T1000 (cell line): ENCODE measurements at regions not wholly inside any gene's neighbourhood (a gene's known extent, or its start where the extent isn't known, plus 50 kb on each side); places are given as distances from the start of the nearest gene placed in this dataset.

Source experiments
- DNase-seq: peaks from one replicate; lab custom pipeline; 2025; ENCODE audit warnings: mixed read lengths; lab: John Stamatoyannopoulos, UW

DNA sequence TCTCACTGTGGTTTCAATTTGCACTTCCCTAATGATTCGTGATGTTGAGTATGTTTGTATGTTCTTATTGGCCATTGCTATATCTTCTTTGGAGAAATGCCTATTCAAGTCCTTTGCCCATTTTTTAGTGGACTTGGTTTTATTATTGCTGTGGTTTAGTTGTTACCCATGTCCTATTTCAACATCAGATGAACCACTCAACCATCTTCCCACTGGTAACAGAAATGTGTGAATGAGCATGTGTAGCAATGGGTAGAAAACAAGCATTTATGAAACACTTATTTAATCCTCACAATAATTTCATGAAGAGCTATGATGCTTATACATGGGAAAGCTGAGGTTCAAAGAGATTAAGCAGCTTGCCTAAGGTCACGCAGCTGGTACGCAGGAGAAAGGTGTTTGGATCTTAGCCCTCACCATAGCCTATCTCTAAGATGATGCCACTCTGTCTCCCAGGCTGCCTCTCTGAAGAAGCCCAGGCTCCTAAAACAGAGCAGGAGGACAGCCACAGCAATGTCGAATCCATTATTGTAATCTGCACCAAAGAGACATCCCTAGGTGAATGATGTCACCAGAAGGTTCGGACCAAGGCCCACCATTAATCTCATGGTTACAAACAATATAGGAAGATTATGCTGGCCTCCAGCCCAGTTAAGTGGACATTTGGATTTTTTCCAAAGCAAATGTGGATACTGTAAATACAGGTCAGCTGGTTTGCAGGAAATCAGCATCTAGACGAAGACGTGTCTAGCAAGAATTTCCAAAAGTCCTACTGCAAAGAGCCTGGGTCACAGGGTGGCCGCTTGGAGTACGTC, 447.6 kb upstream of the ZMIZ1 start:
- no peak for DNase-seq

DNA sequence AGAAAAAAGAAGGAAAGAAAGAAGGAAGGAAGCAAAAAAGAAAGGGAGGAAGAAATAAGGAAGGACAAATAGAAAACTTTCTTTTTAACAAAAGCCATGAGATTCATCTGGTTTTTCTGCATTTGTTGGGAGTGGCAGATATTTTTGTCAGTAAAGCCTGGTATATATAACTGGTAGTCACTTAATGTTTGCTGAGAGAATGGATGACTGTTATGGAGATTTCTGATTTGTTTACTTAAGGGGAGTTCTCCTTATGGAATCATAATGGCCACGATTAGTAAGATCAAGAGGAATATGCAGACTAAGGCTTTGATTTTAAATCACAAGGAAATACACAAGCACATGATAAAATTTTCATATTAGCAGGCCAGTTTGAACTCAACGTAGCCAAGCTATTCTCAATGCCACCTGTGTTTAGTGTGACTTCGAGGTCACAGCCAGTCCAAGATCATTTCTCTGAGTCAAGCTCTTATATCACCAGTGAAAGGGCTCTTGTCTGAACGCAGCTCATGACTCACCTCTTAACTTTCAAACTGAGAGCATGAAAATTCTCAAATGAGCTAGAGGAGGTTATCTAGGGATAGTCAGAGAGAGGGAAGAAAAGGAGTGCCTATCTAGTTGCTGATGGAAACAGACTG, 445.1 kb upstream of the ZMIZ1 start:
- DNase-seq, result no peak

DNA sequence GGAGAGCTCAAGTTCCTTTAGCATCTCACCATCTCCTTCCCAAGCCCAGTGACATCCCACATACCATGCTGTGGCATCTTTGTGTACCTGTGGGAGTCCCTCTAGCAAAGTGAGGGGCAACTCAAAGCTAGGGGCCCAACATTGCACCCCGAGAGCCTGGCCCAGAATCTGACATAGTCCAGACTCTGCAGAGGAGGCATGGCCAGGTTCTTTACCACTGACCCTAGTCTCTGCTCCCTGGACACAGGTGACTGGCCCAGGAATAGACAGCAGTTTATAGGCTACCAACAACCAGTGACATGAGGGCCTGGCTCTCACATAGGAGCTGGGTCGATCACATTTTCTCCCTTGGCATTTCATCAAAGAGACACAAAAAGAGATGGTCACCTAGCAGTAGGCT, 444.0 kb upstream of the ZMIZ1 start:
- no peak for DNase-seq

DNA sequence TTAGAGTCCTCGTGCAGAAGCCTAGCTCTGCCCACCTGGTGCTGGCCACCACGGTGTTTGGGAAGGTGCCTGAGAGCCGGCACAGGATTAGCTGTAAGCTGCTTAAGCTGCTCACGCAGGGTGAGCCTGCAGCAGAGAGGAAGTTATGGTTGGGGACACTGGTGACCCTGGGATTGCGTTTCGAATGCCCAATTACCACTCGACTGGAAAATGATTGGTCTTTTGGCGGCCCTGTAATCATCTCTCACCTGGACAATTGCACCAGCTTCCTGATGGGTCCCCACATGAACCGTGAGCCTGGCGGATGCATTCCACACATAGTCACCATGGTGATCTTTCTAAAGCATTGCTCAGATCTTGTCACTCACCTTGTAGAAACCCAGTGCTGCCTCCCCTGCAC, 442.3 kb upstream of the ZMIZ1 start:
- DNase-seq, result no peak

DNA sequence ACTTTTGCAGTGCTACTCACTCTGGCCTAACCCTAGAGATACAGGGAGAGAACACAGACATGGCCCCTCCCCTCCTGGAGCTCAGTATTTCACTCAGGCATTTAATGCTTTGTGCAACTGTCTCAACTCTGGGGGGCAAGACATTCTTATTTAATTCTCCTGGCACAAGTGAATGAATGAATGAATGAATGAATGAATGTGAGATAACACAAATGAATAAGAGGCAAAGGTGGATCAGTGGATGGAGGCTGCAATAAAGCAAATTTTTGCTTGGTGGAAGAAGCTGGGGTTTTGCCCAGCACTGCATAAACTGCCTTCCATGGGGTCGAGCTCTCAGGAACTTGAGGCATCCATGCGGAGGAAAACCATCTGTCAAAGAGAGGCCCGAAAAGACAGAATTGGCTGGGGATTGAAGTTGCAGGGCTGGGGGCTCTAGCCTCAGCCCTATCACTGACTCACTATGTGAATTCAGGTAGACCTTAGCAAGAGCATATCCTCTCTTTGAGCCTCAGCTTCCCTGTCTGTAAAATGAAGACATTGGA, 441.4 kb upstream of the ZMIZ1 start:
- no peak for DNase-seq

DNA sequence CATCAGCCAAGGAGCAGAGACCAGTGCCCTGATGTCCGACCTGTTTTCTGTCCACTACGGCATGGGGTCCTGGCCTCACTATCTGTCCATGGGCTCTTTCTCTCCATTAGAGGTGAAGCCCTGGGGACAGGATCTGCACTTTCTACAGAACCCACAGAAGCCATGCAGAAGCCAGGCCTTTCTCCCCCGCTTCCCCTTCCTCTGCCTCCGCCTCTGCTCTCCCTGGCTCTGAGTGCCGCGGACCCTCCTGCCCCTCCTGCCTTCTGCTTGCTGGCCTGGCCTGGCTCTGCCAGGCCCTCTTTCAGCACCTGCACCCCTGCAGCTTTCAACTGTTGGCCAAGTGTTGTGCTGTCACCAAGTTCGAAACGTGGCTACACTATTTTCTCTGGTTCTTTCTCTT, 439.8 kb upstream of the ZMIZ1 start:
- no peak for DNase-seq

DNA sequence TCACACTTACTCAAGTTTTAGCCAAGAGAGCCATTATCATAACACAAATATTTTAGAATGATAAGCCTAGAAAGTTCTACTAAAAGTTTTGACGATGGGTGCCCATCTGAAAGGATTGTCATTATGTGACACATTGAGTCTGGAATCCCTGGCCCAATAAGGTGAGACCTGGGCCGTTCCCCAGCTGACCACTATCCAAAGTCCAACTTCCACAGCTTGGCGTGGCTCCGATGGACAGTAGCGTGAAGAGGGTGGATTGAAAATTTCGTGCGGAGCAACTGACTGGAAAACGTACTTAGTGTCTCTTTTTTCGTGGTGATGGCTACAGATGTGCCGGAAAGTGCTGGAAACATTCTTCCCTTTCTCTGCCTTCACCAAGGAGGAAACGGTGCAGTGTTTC, 439.0 kb upstream of the ZMIZ1 start:
- no peak for DNase-seq

DNA sequence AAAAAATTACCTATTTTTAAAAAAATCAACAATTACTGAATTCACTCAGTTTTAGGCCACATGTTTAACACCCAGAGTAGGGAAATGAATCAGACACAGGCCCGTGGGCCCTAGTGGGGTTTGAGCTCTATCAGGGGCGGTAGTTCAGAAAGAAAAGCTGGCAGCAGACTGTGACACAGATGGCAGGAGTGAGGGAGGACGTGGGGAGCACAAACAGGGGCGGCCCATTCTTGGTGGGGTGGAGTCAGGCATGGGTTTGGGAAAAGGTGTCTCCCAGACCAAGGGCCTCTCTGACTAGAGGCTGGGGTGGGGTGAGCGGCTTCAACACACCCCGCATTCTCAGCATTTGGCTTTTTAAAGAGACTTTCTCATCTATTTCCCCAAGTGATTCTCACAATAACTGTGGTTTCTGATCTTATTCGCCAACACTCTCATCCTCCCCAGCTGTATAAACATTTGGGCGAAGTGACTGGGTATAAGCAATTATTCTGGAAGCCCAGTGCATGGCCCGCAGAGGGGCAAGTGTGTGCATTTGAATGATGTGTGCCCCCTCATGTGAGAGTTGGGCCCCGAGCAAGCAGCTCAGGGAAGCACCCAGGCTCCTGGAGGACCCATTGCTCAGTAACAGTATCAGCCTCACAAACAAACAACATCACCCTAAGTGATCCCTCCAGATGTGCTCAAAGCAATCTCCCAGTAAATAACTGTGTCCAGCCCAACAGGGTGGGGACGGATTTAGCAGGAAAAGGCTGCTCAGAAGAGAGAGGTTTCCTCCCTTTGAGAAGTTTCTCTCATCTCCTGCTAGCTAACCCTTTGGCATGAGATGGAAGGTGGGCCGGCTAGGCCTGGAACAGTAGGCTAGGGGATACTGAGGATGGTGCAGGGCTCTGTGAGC, 437.6 kb upstream of the ZMIZ1 start:
- DNase-seq, result no peak

DNA sequence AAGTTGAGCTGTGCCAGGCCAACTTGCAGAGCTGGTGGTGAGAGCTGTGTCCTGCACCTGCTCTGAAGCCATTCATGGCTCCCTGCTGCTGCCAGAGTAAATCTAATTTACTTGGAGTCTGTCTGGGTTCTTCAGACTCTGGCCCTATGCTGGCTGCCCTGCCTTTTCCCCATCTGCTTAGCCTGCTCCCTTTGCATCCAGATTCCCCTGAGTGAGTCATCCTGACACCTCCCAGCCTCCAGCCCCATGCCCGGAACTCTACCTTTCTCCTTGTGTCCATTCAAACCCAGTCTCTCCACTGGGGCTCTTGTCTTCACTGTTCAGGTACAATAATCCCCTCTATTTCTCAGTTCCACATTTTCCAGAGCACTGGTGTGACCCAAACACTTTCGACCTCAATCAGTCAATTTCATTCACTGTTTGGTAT, 434.4 kb upstream of the ZMIZ1 start:
- no peak for DNase-seq

DNA sequence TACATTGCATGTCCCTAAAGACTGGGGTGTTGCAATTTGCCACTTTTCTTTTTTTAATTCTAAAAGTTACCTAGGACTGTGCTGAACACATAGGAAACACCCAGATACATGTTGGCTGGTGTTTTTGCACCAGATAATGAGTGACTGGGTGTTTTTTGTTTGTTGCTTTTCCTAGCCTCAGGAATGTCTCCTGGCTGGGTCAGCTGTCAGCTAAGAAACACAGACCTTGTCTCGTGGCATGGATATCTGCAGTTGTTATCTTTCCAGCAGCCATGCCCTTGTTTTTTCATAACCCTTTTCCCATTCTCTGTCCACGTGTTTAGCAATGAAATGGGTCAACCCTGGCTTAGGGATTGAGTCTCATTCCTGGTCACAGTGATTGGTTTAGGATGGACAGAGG, 433.9 kb upstream of the ZMIZ1 start:
- no peak for DNase-seq

DNA sequence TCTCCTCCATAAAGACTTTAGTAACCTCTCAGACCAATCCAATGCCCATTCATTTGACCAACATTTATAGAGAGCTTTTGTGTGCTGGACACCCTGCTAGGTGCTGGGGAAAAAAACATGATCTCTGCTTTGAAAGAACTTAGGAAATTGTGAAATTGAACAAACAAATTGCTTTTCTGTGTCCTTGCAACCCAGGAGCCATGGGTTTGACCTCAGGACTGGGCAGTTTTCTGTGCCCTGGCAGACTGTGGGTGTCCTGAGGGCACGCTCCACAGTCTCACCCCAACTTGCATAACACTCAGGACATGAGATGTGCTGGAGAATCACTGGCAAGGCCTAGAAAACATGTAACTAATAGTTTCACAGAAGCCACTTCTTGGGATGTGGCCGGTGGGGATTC, 429.1 kb upstream of the ZMIZ1 start:
- DNase-seq, result no peak

DNA sequence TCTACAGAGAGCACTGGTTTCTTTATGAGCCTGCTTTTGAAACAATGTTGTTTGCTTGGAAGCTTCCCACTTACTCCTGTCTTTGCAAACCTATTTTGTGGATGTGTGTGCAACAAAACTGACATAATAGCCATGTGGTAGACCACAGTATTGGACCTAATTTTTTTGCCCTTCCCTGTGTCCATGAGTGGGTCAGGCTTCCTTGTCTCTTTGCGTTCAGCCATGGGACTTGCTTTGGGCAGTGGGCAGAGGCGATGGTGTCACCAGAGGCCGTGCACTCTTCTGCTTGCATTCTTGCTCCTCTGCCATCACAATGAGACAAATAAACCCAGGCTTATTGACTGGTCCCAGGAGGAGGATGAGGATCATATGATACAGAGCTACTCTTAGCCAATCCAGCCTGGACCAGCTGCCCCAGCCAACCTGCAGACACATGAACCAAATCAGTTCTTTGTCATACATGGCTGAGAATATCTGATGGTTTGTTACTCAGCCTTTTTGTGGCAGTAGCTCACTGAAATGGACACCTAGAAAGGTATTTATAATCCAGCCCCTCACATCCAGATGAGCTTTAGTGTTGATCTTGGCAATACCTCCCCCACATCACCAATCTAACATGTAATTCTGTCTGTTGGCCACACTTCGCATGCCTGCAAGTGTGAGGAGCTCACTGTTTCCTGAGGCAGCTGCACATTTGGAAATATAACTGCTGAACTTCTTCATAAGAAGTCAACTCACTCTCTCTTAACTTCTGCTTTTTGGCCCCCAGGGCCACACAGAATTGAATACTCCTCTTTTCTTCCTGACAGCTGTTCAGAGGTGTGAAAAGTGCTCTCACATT, 427.8 kb upstream of the ZMIZ1 start:
- DNase-seq, result no peak

DNA sequence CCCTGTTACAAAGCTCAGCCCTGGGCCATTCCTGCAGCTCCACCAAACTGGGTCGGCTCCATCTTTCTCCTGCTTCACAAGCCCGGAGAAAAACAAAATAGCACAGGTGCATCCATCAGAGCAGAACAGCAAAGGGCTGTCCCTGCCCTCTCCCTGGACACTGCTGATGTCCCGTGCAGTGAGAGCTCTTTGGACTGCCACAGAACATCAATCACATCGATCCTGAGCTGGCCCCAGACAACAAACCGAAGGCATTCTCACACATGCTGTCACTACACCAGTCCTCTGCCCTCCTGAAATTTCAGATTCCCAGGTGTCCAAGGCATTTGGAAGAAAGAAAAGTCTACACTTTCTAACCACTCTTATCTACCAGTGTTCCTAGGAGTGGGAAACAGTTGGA, 427.1 kb upstream of the ZMIZ1 start:
- no peak for DNase-seq

DNA sequence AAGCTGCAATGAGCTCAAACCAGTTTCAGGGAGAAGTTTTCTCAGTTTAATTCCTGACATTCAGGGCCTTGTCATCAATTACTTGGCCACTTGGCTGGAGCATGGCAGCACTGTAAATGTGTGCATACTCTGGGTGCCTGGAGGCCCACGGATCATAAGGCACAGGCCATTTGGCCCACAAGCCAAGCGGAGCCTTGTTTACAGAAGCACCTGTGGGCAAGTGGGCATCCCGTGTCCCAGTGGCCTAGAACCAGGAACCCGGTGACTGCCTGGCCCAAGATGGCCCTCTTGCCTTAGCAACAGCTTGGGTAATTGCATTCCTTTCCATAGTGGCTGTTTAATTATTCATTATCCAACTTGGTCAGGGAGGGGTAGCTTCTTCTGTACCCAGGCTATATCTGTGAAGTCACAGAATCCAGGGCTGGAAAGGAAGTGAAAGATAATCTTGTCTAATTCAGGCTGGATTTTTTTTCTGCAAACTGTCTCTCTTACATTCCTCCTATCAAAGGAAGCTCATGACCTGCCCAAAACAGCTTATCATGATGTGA, 426.4 kb upstream of the ZMIZ1 start:
- no peak for DNase-seq

DNA sequence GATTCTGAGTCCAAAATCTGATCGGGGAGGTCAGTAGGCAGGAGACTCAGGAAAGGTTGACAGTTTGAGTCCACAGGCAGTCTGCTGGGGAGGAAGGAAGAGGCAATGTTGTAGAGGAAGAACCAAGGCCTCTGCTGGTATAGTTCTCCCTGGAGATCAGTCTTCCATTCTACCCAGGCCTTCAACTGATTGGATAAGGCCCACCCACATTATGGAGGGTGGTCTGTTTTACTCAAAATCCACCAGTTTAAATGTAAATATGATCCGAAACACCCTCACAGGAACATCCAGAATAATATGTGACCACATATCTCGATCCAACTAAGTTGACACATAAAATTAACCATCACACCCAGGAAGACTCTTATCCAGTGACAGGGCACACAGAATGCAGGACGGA, 425.3 kb upstream of the ZMIZ1 start:
- DNase-seq, result no peak

DNA sequence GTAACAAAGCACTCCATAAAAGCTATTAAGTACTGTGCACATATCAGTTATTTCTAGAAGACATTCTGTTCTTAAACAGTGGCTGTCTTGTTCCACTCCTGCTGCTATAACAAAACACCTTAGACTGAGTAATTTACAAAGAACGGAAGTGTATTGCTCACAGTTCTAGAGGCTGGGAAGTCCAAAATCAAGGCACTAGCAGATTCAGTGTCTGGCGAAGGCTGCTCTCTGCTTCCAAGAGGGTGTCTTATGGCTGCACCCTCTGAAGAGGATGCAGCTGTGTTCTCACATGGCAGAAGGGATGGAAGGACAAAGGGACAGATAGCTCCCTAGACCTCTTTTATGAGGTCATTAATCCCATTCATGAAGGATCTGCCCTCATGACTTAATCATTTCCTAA, 424.2 kb upstream of the ZMIZ1 start:
- no peak for DNase-seq

DNA sequence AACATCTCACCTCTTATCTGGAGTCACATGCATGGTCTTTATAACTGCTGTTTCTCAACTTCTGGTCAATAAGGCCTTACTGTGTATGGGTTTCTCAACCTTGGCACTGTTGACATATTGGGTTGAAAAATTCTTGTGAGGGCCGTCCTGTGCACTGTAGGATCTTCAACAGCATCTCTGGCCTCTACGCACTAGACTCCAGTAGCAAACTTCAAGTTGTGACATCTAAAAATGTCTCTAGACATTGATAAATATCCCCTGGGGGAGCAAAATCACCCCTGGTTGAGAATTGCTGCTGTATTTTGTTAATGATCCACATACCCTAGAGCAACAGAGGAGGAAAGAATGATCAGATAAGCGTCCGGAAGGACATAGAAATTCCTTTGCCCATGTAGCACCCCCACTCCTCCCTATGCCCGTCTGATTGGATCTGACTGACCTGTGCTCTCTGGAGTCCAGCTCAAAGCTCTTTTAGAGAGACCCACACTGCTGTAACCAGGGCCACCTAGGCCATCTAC, 423.5 kb upstream of the ZMIZ1 start:
- DNase-seq, result no peak

DNA sequence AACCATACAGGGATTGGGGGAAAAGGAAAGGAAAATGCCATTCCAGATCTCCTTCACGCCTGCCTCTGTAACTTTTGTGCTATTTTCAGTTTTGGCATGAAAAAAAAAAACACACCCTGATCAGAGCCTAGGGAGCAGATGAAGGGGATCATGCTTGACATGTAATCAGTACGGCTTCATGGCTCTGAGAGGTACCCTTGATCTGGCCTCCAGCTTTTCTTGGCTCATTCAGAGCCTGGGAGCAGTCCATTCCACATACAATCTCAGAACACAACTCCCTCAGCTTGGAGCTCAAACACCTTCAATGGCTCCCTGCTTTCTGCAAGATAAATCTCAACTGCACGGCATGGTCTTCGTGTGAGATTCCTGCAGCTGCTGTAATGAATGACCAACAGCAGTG, 422.8 kb upstream of the ZMIZ1 start:
- DNase-seq, result no peak

DNA sequence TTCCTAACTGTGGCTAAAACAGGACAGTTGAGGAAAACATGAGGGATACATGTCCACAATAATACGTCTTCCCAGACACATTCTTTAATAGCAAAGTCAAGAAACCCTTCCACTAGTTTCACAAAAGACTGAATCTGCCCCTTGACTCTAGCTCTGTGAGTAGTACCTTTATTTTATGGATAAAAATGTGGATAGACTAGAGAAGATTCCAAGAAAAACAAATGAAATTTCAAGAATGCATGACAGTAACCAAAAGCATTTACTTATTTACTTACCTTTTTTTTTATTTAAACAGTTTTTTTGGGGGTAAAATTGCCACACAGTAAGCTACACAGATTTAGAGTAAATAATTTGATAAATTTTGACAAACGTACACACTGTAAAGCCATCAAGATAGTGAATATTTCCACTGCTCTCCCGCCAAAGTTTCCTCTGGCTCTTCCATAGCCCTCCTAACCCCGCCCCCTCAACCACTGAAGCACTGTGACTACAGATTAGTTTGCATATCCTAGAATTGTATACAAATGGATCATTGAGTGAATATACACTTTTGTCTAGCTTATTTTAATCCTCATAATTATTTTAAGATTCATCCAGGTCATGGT, 420.4 kb upstream of the ZMIZ1 start:
- DNase-seq, result no peak

DNA sequence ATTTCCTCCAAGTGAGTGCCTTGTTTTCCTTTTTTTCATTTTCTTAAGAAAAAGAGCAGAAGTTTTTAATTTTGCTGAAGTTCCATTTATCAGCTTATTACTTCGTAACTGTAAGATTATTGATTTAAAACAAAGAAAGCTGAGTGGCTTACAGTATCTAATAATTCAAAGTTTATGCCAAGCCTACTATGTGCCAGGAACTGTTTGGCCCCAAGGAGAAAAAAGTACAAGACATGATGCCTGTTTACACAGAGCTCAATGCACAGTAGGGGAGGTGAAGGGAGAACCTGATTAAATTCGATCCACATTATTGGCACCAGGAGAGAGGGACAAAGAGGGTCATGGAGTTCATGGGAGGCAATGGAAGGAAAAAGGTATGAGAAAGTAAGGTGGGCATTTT, 419.3 kb upstream of the ZMIZ1 start:
- DNase-seq, result no peak

DNA sequence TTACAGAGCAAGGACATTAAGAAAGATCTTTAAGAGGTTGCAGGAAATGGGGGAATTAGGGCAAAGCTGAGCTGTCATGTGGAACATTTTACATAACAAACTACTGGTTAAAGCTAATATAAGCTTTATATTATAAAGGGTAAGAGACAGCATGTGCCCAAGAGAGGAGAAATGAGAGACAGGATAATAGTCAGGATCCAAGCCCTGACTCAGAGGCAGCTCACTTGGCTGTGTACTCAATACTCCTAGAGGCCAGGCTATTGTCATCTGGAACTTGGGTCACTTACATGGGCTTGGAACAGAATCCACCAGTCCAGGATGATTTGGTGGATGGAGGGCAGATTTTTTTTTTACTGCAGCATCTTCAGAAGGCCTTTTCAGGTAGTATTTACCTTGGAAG, 418.6 kb upstream of the ZMIZ1 start:
- DNase-seq, result no peak
